BJ (cell line): ENCODE measurements at regions not wholly inside any gene's neighbourhood (a gene's known extent, or its start where the extent isn't known, plus 50 kb on each side); places are given as distances from the start of the nearest gene placed in this dataset.
"Not testable (repeated sequence)": the region's sequence is repeated elsewhere in the genome, so short reads cannot be mapped to it uniquely, and the experiment has no call there.

Source experiments
- CTCF ChIA-PET: fragments of 350-600 bp; formaldehyde crosslinking; extraction: SDS; loops from one replicate; lab custom pipeline; 2021; ENCODE audit warnings: antibody characterized with exemption, inconsistent platforms; lab: Yijun Ruan, JAX
- POLR2A ChIA-PET: fragments of 300-600 bp; sonication (Branson Sonifier 250); formaldehyde crosslinking; extraction: SDS; loops from one replicate; lab custom pipeline; 2021; ENCODE audit warnings: antibody characterized with exemption; lab: Charles Lee
- DNase-seq: peaks from one replicate; pipeline ENCODE4 v3.0.0-alpha.2; 2011; ENCODE audit warnings: low read depth
- H3K27me3 ChIP-seq: 2 replicates; pipeline ENCODE4 v1.6.0; 2011; ENCODE audit warnings: low read length; ENCODE audit not compliant: control insufficient read depth, insufficient read depth
- H3K36me3 ChIP-seq: 2 replicates; pipeline ENCODE4 v1.5.1; 2011; ENCODE audit warnings: low read length; ENCODE audit not compliant: control insufficient read depth, insufficient read depth
- H3K4me3 ChIP-seq: 2 replicates; pipeline ENCODE4 v1.5.1; 2011; ENCODE audit warnings: low read depth, mild to moderate bottlenecking, control low read depth, low read length
- TF ChIP-seq, protein P1 (sequence below): IDR thresholded peaks from 2 replicates; pipeline ENCODE4 v1.5.1; 2011; ENCODE audit warnings: low read depth, mild to moderate bottlenecking, control low read depth, inconsistent platforms, low read length, moderate library complexity; ENCODE audit not compliant: insufficient read depth

DNA sequence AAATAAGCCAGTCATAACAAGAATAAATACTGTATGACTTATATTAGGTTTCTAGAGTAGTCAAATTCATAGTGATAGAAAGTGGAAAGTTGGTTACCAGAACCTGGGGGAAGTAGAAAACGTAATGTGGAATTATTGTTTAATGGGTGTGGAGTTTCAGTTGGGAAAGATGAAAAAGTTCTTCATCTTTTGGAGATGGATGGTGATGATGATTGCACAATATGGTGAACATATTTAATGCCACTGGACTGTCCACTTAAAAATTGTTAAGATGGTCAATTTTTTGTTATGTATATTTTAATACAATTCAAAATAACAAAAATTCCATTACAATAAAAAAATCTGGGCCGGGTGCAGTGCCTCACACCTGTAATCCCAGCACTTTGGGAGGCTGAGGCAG, 289.6 kb downstream of the ZIC3 start:
- ChIA-PET CTCF (no interaction called here), POLR2A (no interaction called here)
- TF ChIP-seq, protein P1, sequence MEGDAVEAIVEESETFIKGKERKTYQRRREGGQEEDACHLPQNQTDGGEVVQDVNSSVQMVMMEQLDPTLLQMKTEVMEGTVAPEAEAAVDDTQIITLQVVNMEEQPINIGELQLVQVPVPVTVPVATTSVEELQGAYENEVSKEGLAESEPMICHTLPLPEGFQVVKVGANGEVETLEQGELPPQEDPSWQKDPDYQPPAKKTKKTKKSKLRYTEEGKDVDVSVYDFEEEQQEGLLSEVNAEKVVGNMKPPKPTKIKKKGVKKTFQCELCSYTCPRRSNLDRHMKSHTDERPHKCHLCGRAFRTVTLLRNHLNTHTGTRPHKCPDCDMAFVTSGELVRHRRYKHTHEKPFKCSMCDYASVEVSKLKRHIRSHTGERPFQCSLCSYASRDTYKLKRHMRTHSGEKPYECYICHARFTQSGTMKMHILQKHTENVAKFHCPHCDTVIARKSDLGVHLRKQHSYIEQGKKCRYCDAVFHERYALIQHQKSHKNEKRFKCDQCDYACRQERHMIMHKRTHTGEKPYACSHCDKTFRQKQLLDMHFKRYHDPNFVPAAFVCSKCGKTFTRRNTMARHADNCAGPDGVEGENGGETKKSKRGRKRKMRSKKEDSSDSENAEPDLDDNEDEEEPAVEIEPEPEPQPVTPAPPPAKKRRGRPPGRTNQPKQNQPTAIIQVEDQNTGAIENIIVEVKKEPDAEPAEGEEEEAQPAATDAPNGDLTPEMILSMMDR: no peak
- no peaks in the 10 kb centered on the region for H3K36me3 ChIP-seq
- H3K27me3 ChIP-seq: no peaks in the 10 kb centered on the region
- DNase-seq: no peak
- no peak overlapping the region for H3K4me3 ChIP-seq

DNA sequence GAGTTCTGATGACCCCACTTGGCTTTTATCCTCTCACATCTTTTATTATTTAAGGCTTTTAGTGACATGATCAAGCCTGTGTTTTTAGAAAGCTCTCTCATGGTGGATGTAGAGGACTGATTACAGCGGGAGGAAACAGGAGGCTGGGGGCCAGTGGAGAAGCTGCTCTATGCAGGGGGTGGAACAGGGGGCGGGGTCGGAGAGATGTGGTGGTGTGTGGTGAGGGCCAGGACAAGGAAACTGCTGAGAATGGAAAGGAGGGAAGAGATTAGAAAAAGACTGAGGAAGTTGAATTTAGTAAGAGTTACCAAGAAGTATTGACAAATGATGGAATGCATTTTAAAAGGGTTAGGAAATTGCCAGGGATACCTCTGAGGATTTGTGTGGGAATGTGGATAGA, 292.2 kb downstream of the ZIC3 start:
- H3K36me3 ChIP-seq: no peaks in the 10 kb centered on the region

DNA sequence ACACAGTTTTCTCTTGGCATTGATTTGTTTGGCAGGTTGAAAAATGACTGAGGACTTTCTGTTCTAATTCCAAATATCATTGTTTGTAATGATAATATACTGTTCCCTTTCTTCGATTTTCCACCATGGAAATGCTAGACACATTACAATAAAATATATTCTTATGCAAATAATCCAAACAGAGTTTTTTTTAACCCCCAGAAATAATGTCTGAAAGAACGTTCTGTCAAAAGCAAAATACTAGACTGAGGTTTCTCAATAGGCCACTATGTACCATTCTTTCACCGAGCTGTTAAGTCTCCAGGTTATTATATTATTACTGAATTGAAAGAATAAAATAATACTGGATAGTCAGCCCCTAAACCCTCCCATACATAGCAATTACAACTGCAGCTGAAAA, 312.5 kb downstream of the ZIC3 start:
- CTCF ChIA-PET: no interaction called here
- H3K36me3 ChIP-seq: no peaks in the 10 kb centered on the region
- no peak overlapping the region for H3K4me3 ChIP-seq
- DNase-seq: no peak
- TF ChIP-seq, protein P1: no peak
- POLR2A ChIA-PET: no interaction called here
- H3K27me3 ChIP-seq: no peaks in the 10 kb centered on the region

More for the DNA sequence above, 292.2 kb downstream of the ZIC3 start:
- TF ChIP-seq, protein P1: no peak
- Histone ChIP-seq H3K27me3 (no peaks in the 10 kb centered on the region), H3K4me3 (no peak overlapping the region)
- no peak for DNase-seq
- POLR2A ChIA-PET: no interaction called here
- CTCF ChIA-PET: interaction anchor here (0.6 kb wide), 1 partner anchor 95 kb away, joined by 3 read pairs; no protein-coding TSS in a partner anchor

DNA sequence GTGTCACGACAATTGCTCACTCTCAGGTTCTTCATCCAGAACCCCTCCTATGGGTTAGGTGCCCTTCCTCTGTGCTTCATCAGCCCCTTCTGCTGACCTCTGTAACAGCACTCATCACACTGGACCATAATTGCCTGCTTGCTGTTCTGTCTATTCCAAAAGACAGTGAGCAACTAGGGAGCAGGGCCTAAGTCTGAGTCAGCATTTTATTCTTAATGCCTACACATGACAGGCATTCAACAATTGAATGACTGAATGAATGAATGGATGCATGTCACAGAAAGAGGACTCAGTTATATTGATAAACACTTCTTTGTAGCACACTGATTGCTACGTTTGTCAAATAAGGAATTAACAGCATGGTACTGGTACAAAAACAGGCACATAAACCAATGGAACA, 317.0 kb downstream of the ZIC3 start:
- CTCF ChIA-PET: no interaction called here
- TF ChIP-seq, protein P1: no peak
- POLR2A ChIA-PET: no interaction called here
- DNase-seq: no peak
- Histone ChIP-seq H3K27me3 (no peaks in the 10 kb centered on the region), H3K4me3 (no peak overlapping the region), H3K36me3 (no peaks in the 10 kb centered on the region)

DNA sequence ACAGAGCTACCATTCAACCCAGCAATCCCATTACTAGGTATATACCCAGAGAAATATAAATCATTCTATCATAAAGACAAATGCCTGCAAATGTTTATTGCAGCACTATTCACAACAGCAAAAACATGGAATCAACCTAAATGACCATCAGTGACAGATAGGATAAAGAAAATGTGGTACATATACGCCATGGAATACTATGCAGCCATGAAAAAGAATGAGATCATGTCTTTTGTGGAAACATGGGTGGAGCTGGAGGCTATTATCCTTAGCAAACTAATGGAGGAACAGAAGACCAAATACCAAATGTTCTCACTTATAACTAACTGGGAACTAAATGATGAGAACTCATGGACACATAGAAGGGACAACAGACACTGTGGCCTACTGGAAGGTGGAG, 318.9 kb downstream of the ZIC3 start:
- H3K4me3 ChIP-seq, DNase-seq, CTCF ChIA-PET, POLR2A ChIA-PET, H3K36me3 ChIP-seq, H3K27me3 ChIP-seq: not testable (repeated sequence)

DNA sequence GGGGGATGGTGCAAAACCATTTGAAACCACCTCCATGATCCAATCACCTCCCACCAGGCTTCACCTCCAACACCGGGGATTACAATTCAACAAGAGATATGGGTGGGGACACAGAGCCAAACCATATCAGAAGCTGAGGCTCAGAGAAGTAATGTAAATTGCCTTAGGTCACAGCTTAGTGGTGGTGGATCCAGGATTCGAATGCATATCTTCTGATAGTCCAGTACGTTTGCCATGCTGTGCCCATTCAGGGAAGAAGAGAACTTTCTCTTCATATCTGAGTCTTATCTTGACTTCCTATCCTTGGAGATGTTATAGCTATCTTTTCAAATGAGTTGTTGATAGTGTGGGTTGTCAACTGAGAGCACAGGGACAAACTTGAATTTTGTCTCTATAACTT, 325.5 kb downstream of the ZIC3 start:
- DNase-seq: no peak
- CTCF ChIA-PET: no interaction called here
- TF ChIP-seq, protein P1: no peak
- Histone ChIP-seq H3K27me3 (no peaks in the 10 kb centered on the region), H3K4me3 (no peak overlapping the region), H3K36me3 (no peaks in the 10 kb centered on the region)
- POLR2A ChIA-PET: no interaction called here
